Esophagus squamous epithelium (tissue), 5 donors: ENCODE measurements at regions not wholly inside any gene's neighbourhood (a gene's known extent, or its start where the extent isn't known, plus 50 kb on each side); places are given as distances from the start of the nearest gene placed in this dataset.
"Not testable (repeated sequence)": the region's sequence is repeated elsewhere in the genome, so short reads cannot be mapped to it uniquely, and the experiment has no call there.

Source experiments
- DNase-seq: peaks from one replicate; lab custom pipeline; 2025; lab: John Stamatoyannopoulos, UW
- H3K27ac ChIP-seq, 4 donors: fragments of 200-600 bp; sonication (generic); one replicate each; pipeline ENCODE4 v1.5.1; 2016 to 2019; ENCODE audit warnings: mild to moderate bottlenecking in 1 of 4
- H3K27me3 ChIP-seq, 4 donors: fragments of 200-600 bp; sonication (generic); 1 replicate in 3 of 4; 2 replicates in 1 of 4; pipeline versions ENCODE4 v1.5.1 to v1.6.0; 2017 to 2021; ENCODE audit warnings: antibody characterized with exemption in 1 of 4
- H3K36me3 ChIP-seq, 3 donors: fragments of 200-600 bp; sonication (generic); one replicate each; pipeline ENCODE4 v1.5.1; 2016 to 2019
- H3K4me1 ChIP-seq, 3 donors: fragments of 200-600 bp; sonication (generic); one replicate each; pipeline ENCODE4 v1.5.1; 2017 to 2019
- H3K4me3 ChIP-seq, 4 donors: fragments of 200-600 bp; sonication (generic); 1 replicate in 3 of 4; 2 replicates in 1 of 4; pipeline ENCODE4 v1.5.1; 2016 to 2019; ENCODE audit warnings: mild to moderate bottlenecking in 2 of 4, moderate library complexity in 1 of 4
- H3K9me3 ChIP-seq, 3 donors: fragments of 200-600 bp; sonication (generic); one replicate each; pipeline ENCODE4 v1.5.1; 2016 to 2019
- CTCF ChIP-seq, 6 experiments: fragments of 450-650 bp in 4 of 6; fragments of 200-600 bp in 2 of 6; sonication (generic) in 2 of 6; IDR thresholded peaks; one replicate each; pipeline ENCODE4 v1.5.1; 2016 to 2019; ENCODE audit warnings: antibody characterized with exemption in 6 of 6, mild to moderate bottlenecking in 4 of 6, moderate library complexity in 4 of 6
- POLR2A ChIP-seq, 4 donors: fragments of 450-650 bp; IDR thresholded peaks; one replicate each; pipeline ENCODE4 v1.6.1; 2017; ENCODE audit warnings: antibody characterized with exemption in 4 of 4, mild to moderate bottlenecking in 4 of 4, moderate library complexity in 3 of 4
- WGBS, 2 donors: methylation state at CpG; one replicate each; pipeline ENCODE4 v1.1.5; 2018; 5-methylcytosine and 5-hydroxymethylcytosine counted together
- intact Hi-C: fragments of 100-400 bp; cut with DNase I; formaldehyde crosslinking; loops from one replicate; pipeline ENCODE4 v1.15.0; 2022
- donor health status: DM: yes; HTN: yes; CAD: no.

- DNase-seq, result no peak
- Histone ChIP-seq H3K27ac (no peak overlapping the region), H3K27me3 (peaks cover 0 to 61% (median 0%) of the 10 kb centered on the region in 4 donors), H3K36me3 (no peaks in the 10 kb centered on the region), H3K4me3 (no peak overlapping the region), H3K9me3 (no peaks in the 10 kb centered on the region), H3K4me1 (peaks cover 0 to 15% (median 0%) of the 10 kb centered on the region in 3 donors)
- WGBS, 2 donors, result 58 to 59% methylated on average over 11 to 13 of the region's 27 CpGs
- intact Hi-C loops, result no loop called here
- TF ChIP-seq POLR2A (IDR thresholded peaks at IDR 0.05) (no peak), CTCF (IDR thresholded peaks at IDR 0.05) (no peak)
Measured at GRCh38 chr1:30656171-30656940, 67.0 kb downstream of the MATN1 start.

- no peak overlapping the region for H3K27ac ChIP-seq
- peaks cover 0 to 61% (median 0%) of the 10 kb centered on the region in 4 donors for H3K27me3 ChIP-seq
- 58 to 63% methylated on average over 3 of the region's 3 CpGs for WGBS, 2 donors
- no peak for DNase-seq
- no peaks in the 10 kb centered on the region for H3K9me3 ChIP-seq
- no peak for TF ChIP-seq CTCF (IDR thresholded peaks at IDR 0.05)
- TF ChIP-seq POLR2A (IDR thresholded peaks at IDR 0.05), result no peak
- no peak overlapping the region for H3K4me3 ChIP-seq
- intact Hi-C loops, result no loop called here
- peaks cover 0 to 22% (median 0%) of the 10 kb centered on the region in 3 donors for H3K4me1 ChIP-seq
- H3K36me3 ChIP-seq, result no peaks in the 10 kb centered on the region
Measured at GRCh38 chr1:30655672-30656071, 67.7 kb downstream of the MATN1 start.

- TF ChIP-seq CTCF (IDR thresholded peaks at IDR 0.05), result no peak
- no peak for TF ChIP-seq POLR2A (IDR thresholded peaks at IDR 0.05)
- 75% methylated on average over 1 of the region's 5 CpGs; no CpG with 5 or more reads in 1 of the 2 donors for WGBS, 2 donors
- Histone ChIP-seq H3K9me3 (no peaks in the 10 kb centered on the region), H3K4me1 (peaks cover 0 to 37% (median 0%) of the 10 kb centered on the region in 3 donors), H3K27ac (no peak overlapping the region), H3K36me3 (no peaks in the 10 kb centered on the region), H3K27me3 (peaks cover 0 to 58% (median 0%) of the 10 kb centered on the region in 4 donors), H3K4me3 (no peak overlapping the region)
- DNase-seq, result no peak
- intact Hi-C loops, result no loop called here
Measured at GRCh38 chr1:30654188-30654587, 69.2 kb downstream of the MATN1 start.

GRCh38 chr1:30652152-30652841, 71.1 kb downstream of the MATN1 start:
- H3K4me1 ChIP-seq, result peaks cover 0 to 38% (median 0%) of the 10 kb centered on the region in 3 donors
- H3K4me3 ChIP-seq, result no peak overlapping the region
- DNase-seq, result no peak
- intact Hi-C loops, result no loop called here
- H3K9me3 ChIP-seq, result no peaks in the 10 kb centered on the region
- peaks cover 0 to 50% (median 0%) of the 10 kb centered on the region in 4 donors for H3K27me3 ChIP-seq
- 48 to 50% methylated on average over 4 of the region's 4 CpGs for WGBS, 2 donors
- TF ChIP-seq CTCF (IDR thresholded peaks at IDR 0.05), result no peak
- no peak for TF ChIP-seq POLR2A (IDR thresholded peaks at IDR 0.05)
- H3K27ac ChIP-seq, result no peak overlapping the region
- no peaks in the 10 kb centered on the region for H3K36me3 ChIP-seq

- intact Hi-C loops, DNase-seq, H3K27ac ChIP-seq, H3K9me3 ChIP-seq, H3K36me3 ChIP-seq, H3K4me3 ChIP-seq: not testable (repeated sequence)
- WGBS, 2 donors, result 55 to 62% methylated on average over 5 of the region's 5 CpGs
- H3K27me3 ChIP-seq, result peaks cover 0 to 50% (median 0%) of the 10 kb centered on the region in 4 donors
- peaks cover 0 to 36% (median 0%) of the 10 kb centered on the region in 3 donors for H3K4me1 ChIP-seq
Measured at GRCh38 chr1:30651395-30651794, 72.0 kb downstream of the MATN1 start.
